Right lobe of liver (tissue), 6 donors: ENCODE measurements at regions not wholly inside any gene's neighbourhood (a gene's known extent, or its start where the extent isn't known, plus 50 kb on each side); places are given as distances from the start of the nearest gene placed in this dataset.

Experiments used
- ATAC-seq, 4 donors: fragments of 200-7000 bp; cut with Tn5 transposase; one replicate each; pipeline ENCODE4 v1.9.1; 2020; ENCODE audit warnings: mild to moderate bottlenecking in 4 of 4, moderate library complexity in 4 of 4
- DNase-seq, 3 donors: peaks; one replicate each; pipeline ENCODE4 v3.0.0-alpha.2; 2020
- H3K27ac ChIP-seq, 3 donors: fragments of 200-600 bp; one replicate each; pipeline ENCODE4 v1.8.0; 2022
- H3K27me3 ChIP-seq, 2 donors: fragments of 200-600 bp; one replicate each; pipeline ENCODE4 v1.8.0; 2022
- H3K36me3 ChIP-seq, 4 donors: fragments of 200-600 bp; sonication (generic) in 1 of 4; one replicate each; pipeline versions ENCODE4 v1.5.1 to v1.8.0; 2017 to 2022; ENCODE audit warnings: control low read depth in 1 of 4
- H3K4me1 ChIP-seq, 4 donors: fragments of 200-600 bp; sonication (generic) in 1 of 4; one replicate each; pipeline versions ENCODE4 v1.5.1 to v1.8.0; 2017 to 2022; ENCODE audit warnings: control low read depth in 1 of 4
- H3K4me3 ChIP-seq, 3 donors: fragments of 200-600 bp; one replicate each; pipeline ENCODE4 v1.8.0; 2022
- H3K9me3 ChIP-seq, 4 donors: fragments of 200-600 bp; sonication (generic) in 1 of 4; one replicate each; pipeline versions ENCODE4 v1.5.1 to v1.8.0; 2017 to 2022; ENCODE audit warnings: control low read depth in 1 of 4
- POLR2A ChIP-seq: fragments of 450-650 bp; IDR thresholded peaks from one replicate; pipeline ENCODE4 v1.6.1; 2017; ENCODE audit warnings: antibody characterized with exemption, mild to moderate bottlenecking
- WGBS: methylation state at CpG from one replicate; pipeline ENCODE4 v1.1.6; 2018; ENCODE audit warnings: low coverage, low lambda C conversion rate; ENCODE audit not compliant: insufficient coverage; ENCODE audit errors: missing lambda C conversion rate; 5-methylcytosine and 5-hydroxymethylcytosine counted together
- intact Hi-C, 2 donors: fragments of 100-400 bp; cut with DNase I; formaldehyde crosslinking; loops; one replicate each; pipeline versions ENCODE4 v1.11.2 to v1.14.1; 2022
- TF ChIP-seq, protein P1 (sequence below), 4 donors: fragments of 200-600 bp in 3 of 4; fragments of 450-650 bp in 1 of 4; IDR thresholded peaks; one replicate each; pipeline versions ENCODE4 v1.5.1 to v1.8.0; 2016 to 2022; ENCODE audit warnings: antibody characterized with exemption in 4 of 4, mild to moderate bottlenecking in 2 of 4
- donor health status: DM: no; HTN: yes; CAD: no.
- donor health status: DM: no; HTN: no; CAD: no.
- donor health status: DM: no; HTN: no; CAD: no.
- donor health status: DM: no; HTN: yes; CAD: no.
- donor health status: DM: no; HTN: yes; CAD: no.

DNA sequence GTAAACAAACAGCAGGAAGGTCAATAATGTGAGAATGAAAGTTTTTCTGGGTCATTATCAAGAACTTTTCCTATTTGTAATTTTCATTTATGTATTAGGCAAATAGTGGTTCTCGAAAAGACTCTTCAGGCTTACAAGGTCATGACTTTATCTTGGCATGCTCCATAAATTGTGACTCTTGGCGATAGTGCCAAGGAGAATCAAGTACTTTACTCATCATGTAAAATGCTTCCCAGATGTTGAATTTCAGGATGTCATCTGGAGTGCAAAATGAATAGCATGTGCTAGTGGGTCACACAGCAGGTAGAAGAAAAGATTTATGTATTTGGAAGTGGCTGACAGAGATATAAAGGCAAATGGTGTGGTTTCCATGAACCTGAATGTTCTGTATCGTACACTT lies 1492.7 kb upstream of the PCDH20 start:
- TF ChIP-seq, protein P1, sequence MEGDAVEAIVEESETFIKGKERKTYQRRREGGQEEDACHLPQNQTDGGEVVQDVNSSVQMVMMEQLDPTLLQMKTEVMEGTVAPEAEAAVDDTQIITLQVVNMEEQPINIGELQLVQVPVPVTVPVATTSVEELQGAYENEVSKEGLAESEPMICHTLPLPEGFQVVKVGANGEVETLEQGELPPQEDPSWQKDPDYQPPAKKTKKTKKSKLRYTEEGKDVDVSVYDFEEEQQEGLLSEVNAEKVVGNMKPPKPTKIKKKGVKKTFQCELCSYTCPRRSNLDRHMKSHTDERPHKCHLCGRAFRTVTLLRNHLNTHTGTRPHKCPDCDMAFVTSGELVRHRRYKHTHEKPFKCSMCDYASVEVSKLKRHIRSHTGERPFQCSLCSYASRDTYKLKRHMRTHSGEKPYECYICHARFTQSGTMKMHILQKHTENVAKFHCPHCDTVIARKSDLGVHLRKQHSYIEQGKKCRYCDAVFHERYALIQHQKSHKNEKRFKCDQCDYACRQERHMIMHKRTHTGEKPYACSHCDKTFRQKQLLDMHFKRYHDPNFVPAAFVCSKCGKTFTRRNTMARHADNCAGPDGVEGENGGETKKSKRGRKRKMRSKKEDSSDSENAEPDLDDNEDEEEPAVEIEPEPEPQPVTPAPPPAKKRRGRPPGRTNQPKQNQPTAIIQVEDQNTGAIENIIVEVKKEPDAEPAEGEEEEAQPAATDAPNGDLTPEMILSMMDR (IDR thresholded peaks at IDR 0.05), result no peak
- TF ChIP-seq POLR2A, result no peak
- no peak for DNase-seq
- no peaks in the 10 kb centered on the region for H3K9me3 ChIP-seq
- no peak for ATAC-seq
- H3K27ac ChIP-seq, result no peak overlapping the region
- H3K27me3 ChIP-seq, result no peaks in the 10 kb centered on the region
- H3K36me3 ChIP-seq, result no peaks in the 10 kb centered on the region
- no peaks in the 10 kb centered on the region for H3K4me1 ChIP-seq
- 49% methylated on average over 3 of the region's 3 CpGs for WGBS
- intact Hi-C loops, result no loop called here
- no peak overlapping the region for H3K4me3 ChIP-seq

DNA sequence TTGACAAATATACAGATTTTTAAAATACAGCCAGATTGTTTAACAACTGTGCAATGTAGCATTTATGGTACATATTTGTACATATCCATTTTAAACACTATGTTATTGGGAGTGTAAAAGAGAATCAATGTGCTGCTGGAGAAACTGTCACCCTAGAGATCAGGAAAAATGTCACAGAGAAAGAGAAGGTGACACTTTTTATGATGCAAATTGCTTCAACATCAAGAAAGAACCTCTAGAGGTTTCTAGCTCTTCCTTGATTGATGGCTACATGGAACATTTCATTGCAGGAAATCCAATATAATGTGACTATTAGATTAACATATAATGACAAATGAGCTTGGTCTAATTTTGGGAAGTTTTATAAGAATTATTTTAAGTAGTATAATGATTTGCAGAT lies 1491.2 kb upstream of the PCDH20 start:
- H3K4me1 ChIP-seq, result no peaks in the 10 kb centered on the region
- no peaks in the 10 kb centered on the region for H3K9me3 ChIP-seq
- no peaks in the 10 kb centered on the region for H3K27me3 ChIP-seq
- no peak overlapping the region for H3K4me3 ChIP-seq
- DNase-seq (no peak), ATAC-seq (no peak)
- TF ChIP-seq, protein P1 (IDR thresholded peaks at IDR 0.05), result no peak
- TF ChIP-seq POLR2A, result no peak
- H3K36me3 ChIP-seq, result no peaks in the 10 kb centered on the region
- intact Hi-C loops, result no loop called here
- H3K27ac ChIP-seq, result no peak overlapping the region

DNA sequence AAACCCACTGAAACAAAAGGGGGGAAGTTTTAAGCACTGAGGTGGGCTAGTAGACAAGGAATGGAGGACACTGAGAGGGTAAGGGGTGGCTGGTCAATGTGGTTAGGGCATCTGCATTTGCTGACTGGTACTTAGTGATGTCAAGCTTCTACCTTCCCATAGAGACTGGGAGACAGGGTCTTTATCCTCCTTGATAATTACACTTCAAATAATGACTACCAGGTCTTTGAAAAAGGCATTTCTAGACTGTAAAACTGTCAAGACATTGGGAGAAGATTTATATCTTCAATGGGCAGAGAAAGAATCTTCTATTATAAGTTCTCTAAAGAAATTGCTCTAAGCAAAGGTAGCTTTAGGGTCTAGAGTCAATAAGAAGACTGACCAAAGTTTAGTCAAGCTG lies 1490.8 kb upstream of the PCDH20 start:
- Histone ChIP-seq H3K36me3 (no peaks in the 10 kb centered on the region), H3K4me3 (no peak overlapping the region), H3K27ac (no peak overlapping the region), H3K9me3 (no peaks in the 10 kb centered on the region), H3K4me1 (no peaks in the 10 kb centered on the region), H3K27me3 (no peaks in the 10 kb centered on the region)
- TF ChIP-seq, protein P1 (IDR thresholded peaks at IDR 0.05), result no peak
- TF ChIP-seq POLR2A, result no peak
- DNase-seq, result no peak
- intact Hi-C loops, result no loop called here
- ATAC-seq, result no peak

DNA sequence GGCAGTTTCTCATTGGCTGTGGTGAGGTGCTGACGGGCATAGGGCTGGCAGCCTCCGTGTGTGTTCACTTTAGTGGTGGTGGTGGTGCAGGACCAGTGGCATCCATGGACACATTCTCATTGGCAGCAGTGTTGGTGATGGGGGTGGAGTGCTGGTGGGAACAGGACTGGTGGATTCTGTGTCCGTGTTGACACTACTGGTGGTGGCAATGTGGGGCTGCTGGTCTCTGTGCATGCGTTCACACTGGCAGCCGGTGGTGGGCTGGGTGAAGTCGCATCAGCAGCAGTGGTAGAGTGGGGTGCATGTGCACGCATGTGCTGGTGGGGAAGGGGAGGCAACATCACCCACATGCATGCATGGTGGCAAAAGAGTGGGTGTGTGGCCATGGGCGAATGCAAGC lies 1471.4 kb upstream of the PCDH20 start:
- Histone ChIP-seq H3K27me3 (no peaks in the 10 kb centered on the region), H3K4me3 (no peak overlapping the region), H3K36me3 (no peaks in the 10 kb centered on the region), H3K9me3 (no peaks in the 10 kb centered on the region), H3K27ac (no peak overlapping the region), H3K4me1 (no peaks in the 10 kb centered on the region)
- no peak for ATAC-seq
- TF ChIP-seq POLR2A, result no peak
- TF ChIP-seq, protein P1 (IDR thresholded peaks at IDR 0.05), result no peak
- 20% methylated on average over 1 of the region's 8 CpGs for WGBS
- no peak for DNase-seq
- intact Hi-C loops, result no loop called here

DNA sequence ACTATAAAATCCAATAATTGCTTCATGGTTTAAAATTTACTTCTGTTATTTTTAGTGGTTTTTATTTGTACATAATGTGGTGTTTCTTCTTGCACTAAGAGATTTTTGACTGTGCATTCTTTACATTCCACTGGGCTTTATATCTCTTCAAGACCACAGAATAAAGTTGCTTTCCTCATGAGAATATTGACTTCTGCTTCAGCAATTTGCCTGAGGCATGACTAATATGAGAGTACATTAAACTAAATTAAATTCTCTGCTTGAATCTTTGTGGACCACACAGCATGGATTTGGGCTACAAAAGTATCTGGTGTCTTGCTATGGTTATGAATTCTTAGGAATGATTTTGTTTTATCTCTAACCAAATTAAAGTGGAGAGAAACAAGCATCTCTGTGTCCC lies 1463.4 kb upstream of the PCDH20 start:
- intact Hi-C loops, result no loop called here
- H3K27me3 ChIP-seq, result no peaks in the 10 kb centered on the region

More for the DNA sequence above, 1463.4 kb upstream of the PCDH20 start:
- TF ChIP-seq, protein P1 (IDR thresholded peaks at IDR 0.05), result no peak
- TF ChIP-seq POLR2A, result no peak
- Histone ChIP-seq H3K36me3 (no peaks in the 10 kb centered on the region), H3K4me1 (no peaks in the 10 kb centered on the region), H3K9me3 (no peaks in the 10 kb centered on the region), H3K4me3 (no peak overlapping the region), H3K27ac (no peak overlapping the region)
- no peak for ATAC-seq
- no peak for DNase-seq
